H1 (cell line): ENCODE measurements at regions not wholly inside any gene's neighbourhood (a gene's known extent, or its start where the extent isn't known, plus 50 kb on each side); places are given as distances from the start of the nearest gene placed in this dataset.

ENCODE experiments used
- CTCF ChIA-PET: fragments of 300-600 bp; sonication (Branson Sonifier 250); formaldehyde crosslinking; loops from one replicate; lab custom pipeline; 2021; ENCODE audit not compliant: partially characterized antibody; lab: Charles Lee
- POLR2A ChIA-PET: fragments of 300-600 bp; sonication (Branson Sonifier 250); formaldehyde crosslinking; loops from one replicate; lab custom pipeline; 2021; ENCODE audit warnings: inconsistent platforms; ENCODE audit not compliant: partially characterized antibody; lab: Charles Lee
- DNase-seq, 2 experiments: peaks; one replicate each; pipeline versions ENCODE4 v3.0.0 to v3.0.0-alpha.2; 2010 to 2022; ENCODE audit warnings: low spot score in 2 of 2, low read depth in 1 of 2, mixed read lengths in 1 of 2
- FAIRE-seq: peaks from 2 replicates; lab custom pipeline; 2011; peaks lifted over from hg19 to GRCh38; lab: Jason Lieb, UNC
- H2AFZ ChIP-seq: 2 replicates; pipeline ENCODE4 v1.8.1; 2012; ENCODE audit warnings: low read length, inconsistent platforms
- H2AK5ac ChIP-seq: 2 replicates; pipeline ENCODE4 v1.6.1; 2013; ENCODE audit warnings: low read depth, low read length
- H2BK120ac ChIP-seq: replicated peaks from 2 replicates; pipeline ENCODE3; 2013; ENCODE audit warnings: low read depth, low read length, inconsistent platforms
- H2BK12ac ChIP-seq: 2 replicates; pipeline ENCODE4 v1.6.1; 2013; ENCODE audit warnings: low read depth, low read length
- H2BK15ac ChIP-seq: 2 replicates; pipeline ENCODE4 v1.6.1; 2013; ENCODE audit warnings: low read length
- H2BK20ac ChIP-seq: 2 replicates; pipeline ENCODE4 v1.6.1; 2013; ENCODE audit warnings: low read length
- H2BK5ac ChIP-seq: 2 replicates; pipeline ENCODE4 v1.6.1; 2013; ENCODE audit warnings: low read depth, low read length
- H3K14ac ChIP-seq: 2 replicates; pipeline ENCODE4 v1.6.1; 2013; ENCODE audit warnings: inconsistent platforms; ENCODE audit not compliant: insufficient read length
- H3K18ac ChIP-seq: 2 replicates; pipeline ENCODE4 v1.6.1; 2013; ENCODE audit warnings: low read length; ENCODE audit errors: extremely low read depth
- H3K23ac ChIP-seq: 2 replicates; pipeline ENCODE4 v1.6.1; 2013; ENCODE audit warnings: inconsistent platforms; ENCODE audit not compliant: insufficient read length
- H3K23me2 ChIP-seq: 2 replicates; pipeline ENCODE4 v1.6.1; 2013; ENCODE audit warnings: low read depth, low read length
- H3K27ac ChIP-seq: 2 replicates; pipeline ENCODE4 v1.6.1; 2011; ENCODE audit warnings: low read depth, low read length, inconsistent platforms
- H3K27me3 ChIP-seq, 4 experiments: replicated peaks in 1 of 4; 1 replicate in 1 of 4; 2 replicates in 3 of 4; pipeline versions ENCODE4 v1.6.1 to v1.8.1; 2011 to 2013; ENCODE audit warnings: low read length in 3 of 4, mild to moderate bottlenecking in 3 of 4, inconsistent platforms in 2 of 4, mixed read lengths in 2 of 4, moderate library complexity in 1 of 4; ENCODE audit not compliant: control insufficient read depth in 3 of 4, insufficient read depth in 3 of 4; ENCODE audit errors: extremely low read depth in 1 of 4
- H3K36me3 ChIP-seq, 4 experiments: 2 replicates each; pipeline versions ENCODE4 v1.6.1 to v1.8.1; 2011 to 2013; ENCODE audit warnings: mild to moderate bottlenecking in 4 of 4, low read length in 3 of 4, moderate library complexity in 2 of 4, control low read depth in 1 of 4, inconsistent platforms in 1 of 4; ENCODE audit not compliant: insufficient read depth in 4 of 4, control insufficient read depth in 2 of 4
- H3K4ac ChIP-seq: replicated peaks from 2 replicates; pipeline ENCODE3; 2013; ENCODE audit warnings: low read length, low read depth, mixed read lengths, inconsistent platforms; ENCODE audit not compliant: insufficient read length
- H3K4me1 ChIP-seq, 4 experiments: replicated peaks in 1 of 4; 1 replicate in 1 of 4; 2 replicates in 3 of 4; pipeline versions ENCODE4 v1.6.1 to v1.8.1; 2011 to 2013; ENCODE audit warnings: low read length in 3 of 4, inconsistent platforms in 2 of 4, mixed read lengths in 1 of 4; ENCODE audit not compliant: insufficient read depth in 4 of 4, control insufficient read depth in 3 of 4
- H3K4me2 ChIP-seq, 2 experiments: 2 replicates each; pipeline versions ENCODE4 v1.6.1 to v1.8.1; 2011 to 2013; ENCODE audit warnings: low read depth in 2 of 2, low read length in 2 of 2, control low read depth in 1 of 2, inconsistent platforms in 1 of 2, mild to moderate bottlenecking in 1 of 2; ENCODE audit not compliant: insufficient read depth in 1 of 2
- H3K4me3 ChIP-seq, 4 experiments: fragments of 200-600, 300-600 bp in 1 of 4; sonication (generic), shearing (Covaris generic), sonication (Bioruptor Twin) in 1 of 4; 2 replicates each; pipeline versions ENCODE4 v1.5.1 to v1.8.1; 2011 to 2016; ENCODE audit warnings: low read length in 4 of 4, low read depth in 3 of 4, control low read depth in 2 of 4, inconsistent platforms in 2 of 4, mild to moderate bottlenecking in 2 of 4, mixed read lengths in 1 of 4, moderate library complexity in 1 of 4; ENCODE audit not compliant: insufficient read depth in 2 of 4; ENCODE audit errors: extremely low read depth in 1 of 4
- H3K56ac ChIP-seq: replicated peaks from 2 replicates; pipeline ENCODE3; 2013; ENCODE audit warnings: low read depth, mild to moderate bottlenecking, mixed read lengths, low read length, inconsistent platforms; ENCODE audit not compliant: insufficient read length
- H3K79me1 ChIP-seq: 2 replicates; pipeline ENCODE4 v1.6.1; 2013; ENCODE audit warnings: low read depth, low read length, control low read depth
- H3K79me2 ChIP-seq, 2 experiments: 2 replicates each; pipeline versions ENCODE4 v1.6.1 to v1.8.1; 2012 to 2013; ENCODE audit warnings: low read length in 2 of 2, mild to moderate bottlenecking in 2 of 2, inconsistent platforms in 1 of 2; ENCODE audit not compliant: insufficient read depth in 2 of 2, control insufficient read depth in 1 of 2
- H3K9ac ChIP-seq, 4 experiments: replicated peaks in 1 of 4; 1 replicate in 1 of 4; 2 replicates in 3 of 4; pipeline versions ENCODE4 v1.6.1 to v1.8.1; 2011 to 2013; ENCODE audit warnings: low read depth in 3 of 4, low read length in 3 of 4, control low read depth in 2 of 4, mild to moderate bottlenecking in 2 of 4, moderate library complexity in 2 of 4, inconsistent platforms in 1 of 4; ENCODE audit errors: extremely low read depth in 1 of 4
- H3K9me3 ChIP-seq, 2 experiments: 2 replicates each; pipeline versions ENCODE4 v1.6.1 to v1.8.1; 2012 to 2013; ENCODE audit warnings: mild to moderate bottlenecking in 2 of 2, moderate library complexity in 2 of 2, control low read depth in 1 of 2, inconsistent platforms in 1 of 2, low read depth in 1 of 2, low read length in 1 of 2, mixed read lengths in 1 of 2; ENCODE audit not compliant: insufficient read depth in 2 of 2
- H4K20me1 ChIP-seq, 2 experiments: replicated peaks in 1 of 2; 2 replicates each; pipeline versions ENCODE3 to v1.8.1; 2011 to 2013; ENCODE audit warnings: inconsistent platforms in 2 of 2, low read length in 2 of 2, mild to moderate bottlenecking in 1 of 2; ENCODE audit not compliant: insufficient read depth in 2 of 2, control insufficient read depth in 1 of 2
- H4K5ac ChIP-seq: 2 replicates; pipeline ENCODE4 v1.6.1; 2013; ENCODE audit warnings: low read length, low read depth, mixed read lengths, inconsistent platforms; ENCODE audit not compliant: insufficient read length
- H4K8ac ChIP-seq: 2 replicates; pipeline ENCODE4 v1.8.0; 2013; ENCODE audit warnings: mild to moderate bottlenecking, moderate library complexity, low read length, inconsistent platforms; ENCODE audit not compliant: insufficient read depth; ENCODE audit errors: extremely low read depth
- H4K91ac ChIP-seq: replicated peaks from 2 replicates; pipeline ENCODE3; 2013; ENCODE audit warnings: low read length, mixed read lengths, inconsistent platforms; ENCODE audit not compliant: insufficient read length
- ATF3 ChIP-seq: IDR thresholded peaks from 2 replicates; pipeline ENCODE4 v1.6.1; 2011; ENCODE audit warnings: low read depth, mild to moderate bottlenecking, low read length; ENCODE audit not compliant: insufficient read depth
- BACH1 ChIP-seq: IDR thresholded peaks from 2 replicates; pipeline ENCODE4 v1.6.1; 2012; ENCODE audit warnings: low read length, improper control_type of control experiment
- BCL11A ChIP-seq, 2 experiments: IDR thresholded peaks; one replicate each; pipeline ENCODE4 v1.6.1; 2011; ENCODE audit warnings: low read depth in 2 of 2, low read length in 2 of 2, mild to moderate bottlenecking in 2 of 2
- CHD1 ChIP-seq: IDR thresholded peaks from 2 replicates; pipeline ENCODE4 v1.6.1; 2012; ENCODE audit warnings: low read depth, low read length, improper control_type of control experiment
- CTBP2 ChIP-seq: IDR thresholded peaks from 2 replicates; pipeline ENCODE4 v1.7.0; 2011; ENCODE audit warnings: borderline replicate concordance, mild to moderate bottlenecking, moderate library complexity, mixed read lengths, low read length; ENCODE audit not compliant: insufficient read depth, insufficient read length
- EZH2 ChIP-seq: fragments of 200-600 bp; sonication (generic); IDR thresholded peaks from 2 replicates; pipeline ENCODE4 v1.7.1; 2012; ENCODE audit warnings: low read depth, mild to moderate bottlenecking, moderate library complexity, low read length, inconsistent platforms; ENCODE audit not compliant: severe bottlenecking
- POLR2A ChIP-seq, 2 experiments: IDR thresholded peaks; 1 replicate in 1 of 2; 2 replicates in 1 of 2; pipeline ENCODE4 v1.6.1; 2011; ENCODE audit warnings: low read depth in 2 of 2, low read length in 2 of 2, mild to moderate bottlenecking in 2 of 2; ENCODE audit errors: control extremely low read depth in 1 of 2
- RAD21 ChIP-seq, 2 experiments: IDR thresholded peaks in 1 of 2; conservative IDR thresholded peaks in 1 of 2; 2 replicates each; pipeline ENCODE4 v1.6.1; 2011; ENCODE audit warnings: low read depth in 2 of 2, low read length in 2 of 2, improper control_type of control experiment in 1 of 2, inconsistent platforms in 1 of 2, mild to moderate bottlenecking in 1 of 2, moderate library complexity in 1 of 2
- RXRA ChIP-seq: IDR thresholded peaks from 2 replicates; pipeline ENCODE4 v1.6.1; 2011; ENCODE audit warnings: low read depth, mild to moderate bottlenecking, low read length, moderate library complexity; ENCODE audit not compliant: insufficient read depth
- SIRT6 ChIP-seq: IDR thresholded peaks from one replicate; pipeline ENCODE4 v1.7.1; 2012; ENCODE audit warnings: low read length, inconsistent platforms
- SP1 ChIP-seq: IDR thresholded peaks from 2 replicates; pipeline ENCODE4 v1.6.1; 2011; ENCODE audit warnings: low read depth, low read length
- SRF ChIP-seq: IDR thresholded peaks from 2 replicates; pipeline ENCODE4 v1.6.1; 2011; ENCODE audit warnings: mild to moderate bottlenecking, low read depth, low read length, moderate library complexity
- TAF7 ChIP-seq: optimal IDR thresholded peaks from 2 replicates; pipeline ENCODE3; 2011; ENCODE audit warnings: low read depth, mild to moderate bottlenecking, inconsistent platforms, low read length, moderate library complexity, borderline replicate concordance
- TEAD4 ChIP-seq: IDR thresholded peaks from 2 replicates; pipeline ENCODE4 v1.6.1; 2012; ENCODE audit warnings: low read depth, low read length, inconsistent platforms, mixed read lengths
- WGBS, 2 experiments: shearing (Covaris generic) in 1 of 2; methylation state at CpG; one replicate each; pipeline versions ENCODE4 v1.1.6 to v1.1.7; 2013 to 2015; ENCODE audit warnings: low lambda C conversion rate in 2 of 2, mixed read lengths in 2 of 2, inconsistent platforms in 1 of 2, low coverage in 1 of 2, missing lambda C conversion rate in 1 of 2; ENCODE audit not compliant: insufficient replicate concordance in 2 of 2, insufficient coverage in 1 of 2, insufficient read length in 1 of 2; ENCODE audit errors: extremely low coverage in 1 of 2, missing lambda C conversion rate in 1 of 2; 5-methylcytosine and 5-hydroxymethylcytosine counted together

- Histone ChIP-seq H2BK20ac (no peak overlapping the region), H2BK12ac (no peak overlapping the region), H4K91ac (no peak overlapping the region), H2AFZ (no peak overlapping the region), H3K9me3 (0 out of 4 replicates have a peak, but pooled peaks cover 0 to 2% of the 10 kb centered on the region in 2 experiments), H3K9ac (no peak overlapping the region), H3K4ac (no peak overlapping the region), H3K36me3 (no peaks in the 10 kb centered on the region), H3K18ac (no peak overlapping the region), H3K4me1 (no peaks in the 10 kb centered on the region; a peak in 1 of 7 replicates), H2BK120ac (no peak overlapping the region), H3K79me1 (no peaks in the 10 kb centered on the region), H2AK5ac (no peak overlapping the region), H3K4me3 (no peak overlapping the region), H3K79me2 (no peaks in the 10 kb centered on the region), H2BK5ac (no peak overlapping the region), H3K27ac (no peak overlapping the region), H3K23ac (no peak overlapping the region), H4K20me1 (no peaks in the 10 kb centered on the region), H2BK15ac (no peak overlapping the region), H3K23me2 (no peaks in the 10 kb centered on the region), H4K5ac (no peak overlapping the region), H3K56ac (no peak overlapping the region), H4K8ac (no peak overlapping the region), H3K27me3 (no peaks in the 10 kb centered on the region), H3K14ac (no peak overlapping the region), H3K4me2 (no peak overlapping the region)
- TF ChIP-seq CHD1 (no peak), CTBP2 (no peak), BACH1 (no peak), EZH2 (no peak), RXRA (no peak), TAF7 (no peak), RAD21 (IDR thresholded peaks at IDR 0.05 in 1 of 2, conservative IDR thresholded peaks at IDR 0.05 in 1 of 2; ENCODE audit: low read depth in 2 of 2, low read length in 2 of 2) (no peak), SIRT6 (no peak), SP1 (no peak), BCL11A (IDR thresholded peaks at IDR 0.05; ENCODE audit: low read depth in 2 of 2, low read length in 2 of 2) (no peak), POLR2A (IDR thresholded peaks at IDR 0.05; ENCODE audit: control extremely low read depth in 1 of 2, low read depth in 2 of 2, low read length in 2 of 2) (no peak), ATF3 (no peak), TEAD4 (no peak), SRF (no peak)
- POLR2A ChIA-PET: no interaction called here
- FAIRE-seq: no peak
- 92% methylated on average over 7 of the region's 7 CpGs; no CpG with 5 or more reads in 1 of the 2 experiments for WGBS, 2 experiments
- DNase-seq: no peak
- CTCF ChIA-PET: interaction anchor here (1.2 to 1.9 kb wide), 2 partner anchors 17 to 138 kb away, joined by 3 to 8 read pairs; no protein-coding TSS in a partner anchor
These were observed 122.6 kb upstream of the NXT1 start for GRCh38 chr20:23227976-23228375.
